ENCODE measurements at regions not wholly inside any gene's neighbourhood (a gene's known extent, or its start where the extent isn't known, plus 50 kb on each side); places are given as distances from the start of the nearest gene placed in this dataset.

DNA sequence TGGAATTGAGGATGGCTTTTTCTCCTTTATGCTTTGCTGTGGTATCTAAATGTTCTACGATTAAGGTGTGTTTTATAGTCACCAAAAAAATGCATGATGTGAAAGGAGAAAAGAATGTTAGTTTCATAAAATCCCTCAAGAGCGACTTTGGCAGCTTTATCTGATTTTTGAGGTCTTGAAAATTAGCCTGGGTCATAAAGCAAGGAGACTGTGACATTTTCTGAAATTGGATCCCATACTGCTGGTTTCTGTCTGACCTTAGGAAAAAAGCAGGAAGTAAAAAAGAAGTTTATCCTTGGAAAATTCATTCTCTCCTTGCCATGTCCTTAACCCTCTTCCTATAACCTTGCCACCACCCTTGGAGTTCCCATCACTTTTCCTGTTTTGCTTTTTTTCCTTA, 525.3 kb downstream of the CD83 start:
- no peaks in the 10 kb centered on the region for H3K9me3 ChIP-seq (replicated peaks in 1 of 2; ENCODE audit: control insufficient read depth in 2 of 2, insufficient read depth in 1 of 2, low read depth in 1 of 2, low read length in 2 of 2)
- no CpG with 5 or more reads among the region's 2 CpGs for WGBS, 2 donors (ENCODE audit: extremely low coverage in 2 of 2, insufficient read length in 2 of 2, insufficient replicate concordance in 1 of 2)
- H2BK12ac ChIP-seq (ENCODE audit: low read length) = no peak overlapping the region
- H3K4me3 ChIP-seq (ENCODE audit: low read length in 2 of 2) = no peak overlapping the region
- H2BK5ac ChIP-seq (ENCODE audit: low read length) = no peak overlapping the region
- no peak overlapping the region for H3K4me2 ChIP-seq (ENCODE audit: insufficient read depth, low read length, poor library complexity, severe bottlenecking)
- H4K8ac ChIP-seq (ENCODE audit: low read depth, low read length) = no peak overlapping the region
- no peak overlapping the region for H3K18ac ChIP-seq (ENCODE audit: low read length)
- no peak overlapping the region for H4K91ac ChIP-seq (ENCODE audit: low read depth, low read length, poor library complexity)
- H3K9ac ChIP-seq (ENCODE audit: low read depth, low read length, poor library complexity) = no peak overlapping the region
- H2AK5ac ChIP-seq (ENCODE audit: low read depth, low read length) = no peak overlapping the region
- H3K4me1 ChIP-seq (ENCODE audit: control insufficient read depth in 2 of 2, insufficient read depth in 1 of 2, low read depth in 1 of 2, low read length in 2 of 2) = peaks cover 21 to 27% of the 10 kb centered on the region in 2 donors
- no peak overlapping the region for H3K4ac ChIP-seq (ENCODE audit: low read length)
- no peak overlapping the region for H3K23ac ChIP-seq (ENCODE audit: low read depth, low read length, poor library complexity)
- no peak overlapping the region for H2AFZ ChIP-seq (ENCODE audit: low read length)
- H3K36me3 ChIP-seq (replicated peaks in 1 of 2; ENCODE audit: control insufficient read depth in 2 of 2, insufficient read depth in 2 of 2, low read length in 2 of 2) = no peaks in the 10 kb centered on the region
- no peak overlapping the region for H3K27ac ChIP-seq (replicated peaks; ENCODE audit: low read length)
- peaks cover 0 to 27% (median 0%) of the 10 kb centered on the region in 3 experiments for H3K27me3 ChIP-seq (ENCODE audit: control insufficient read depth in 3 of 3, insufficient read depth in 3 of 3, low read depth in 1 of 3, low read length in 3 of 3)
- no peak overlapping the region for H2BK15ac ChIP-seq (ENCODE audit: low read length)
- H2BK120ac ChIP-seq (ENCODE audit: low read depth, low read length) = no peak overlapping the region
- H3K79me1 ChIP-seq (ENCODE audit: low read depth, low read length) = no peaks in the 10 kb centered on the region
- H3K14ac ChIP-seq (ENCODE audit: low read length) = no peak overlapping the region
- DNase-seq (ENCODE audit: low spot score) = no peak

DNA sequence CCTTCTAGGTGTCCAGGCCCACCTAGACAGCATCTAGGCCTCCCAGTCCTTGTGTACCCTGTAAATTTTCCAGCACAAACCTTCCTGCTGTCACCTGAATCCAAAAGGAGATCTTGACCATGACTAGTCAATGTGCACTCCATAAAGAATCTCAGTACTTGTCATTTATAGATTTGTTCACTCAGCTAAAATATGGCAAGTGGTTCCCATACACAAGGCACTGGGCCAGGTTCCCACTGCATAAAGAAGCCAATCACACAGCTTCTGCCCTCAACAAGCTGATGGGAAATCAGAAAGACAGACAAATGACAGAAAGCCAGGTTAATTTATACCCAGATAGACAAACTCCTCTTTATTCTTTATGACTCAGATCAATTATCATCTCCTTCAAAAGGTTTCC, 526.8 kb downstream of the CD83 start:
- no peak overlapping the region for H3K27ac ChIP-seq (replicated peaks; ENCODE audit: low read length)

DNA sequence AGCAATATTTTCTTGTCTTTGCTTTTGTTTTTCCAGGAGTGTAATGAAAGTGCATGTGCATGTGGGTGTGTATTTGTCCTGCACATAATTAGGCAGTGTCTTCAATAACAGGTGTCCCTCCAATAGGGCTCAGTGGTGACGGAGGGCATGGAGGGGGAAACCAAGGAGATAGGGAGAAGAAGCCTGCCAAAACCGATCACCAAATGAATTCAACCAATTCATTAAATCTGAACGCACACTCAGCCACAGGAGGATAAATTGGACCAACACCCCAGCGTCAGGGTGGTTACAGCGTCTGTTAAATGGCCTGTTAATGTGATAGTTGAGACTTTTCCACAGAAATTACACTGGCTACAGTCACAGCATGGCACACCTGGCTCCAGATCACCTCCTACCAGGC, 527.6 kb downstream of the CD83 start:
- no peak for DNase-seq (ENCODE audit: low spot score)
- Histone ChIP-seq H3K9ac (ENCODE audit: low read depth, low read length, poor library complexity) (no peak overlapping the region), H2BK12ac (ENCODE audit: low read length) (no peak overlapping the region), H4K8ac (ENCODE audit: low read depth, low read length) (no peak overlapping the region), H2AFZ (ENCODE audit: low read length) (no peak overlapping the region), H3K18ac (ENCODE audit: low read length) (no peak overlapping the region), H2AK5ac (ENCODE audit: low read depth, low read length) (no peak overlapping the region), H3K4ac (ENCODE audit: low read length) (no peak overlapping the region), H3K4me1 (ENCODE audit: control insufficient read depth in 2 of 2, insufficient read depth in 1 of 2, low read depth in 1 of 2, low read length in 2 of 2) (peaks cover 9 to 18% of the 10 kb centered on the region in 2 donors), H3K36me3 (replicated peaks in 1 of 2; ENCODE audit: control insufficient read depth in 2 of 2, insufficient read depth in 2 of 2, low read length in 2 of 2) (no peaks in the 10 kb centered on the region), H3K9me3 (replicated peaks in 1 of 2; ENCODE audit: control insufficient read depth in 2 of 2, insufficient read depth in 1 of 2, low read depth in 1 of 2, low read length in 2 of 2) (no peaks in the 10 kb centered on the region), H3K14ac (ENCODE audit: low read length) (no peak overlapping the region), H3K79me1 (ENCODE audit: low read depth, low read length) (no peaks in the 10 kb centered on the region), H3K27ac (replicated peaks; ENCODE audit: low read length) (no peak overlapping the region), H3K23ac (ENCODE audit: low read depth, low read length, poor library complexity) (no peak overlapping the region), H2BK5ac (ENCODE audit: low read length) (no peak overlapping the region), H3K4me2 (ENCODE audit: insufficient read depth, low read length, poor library complexity, severe bottlenecking) (no peak overlapping the region), H2BK120ac (ENCODE audit: low read depth, low read length) (no peak overlapping the region), H3K4me3 (ENCODE audit: low read length in 2 of 2) (no peak overlapping the region), H3K27me3 (ENCODE audit: control insufficient read depth in 3 of 3, insufficient read depth in 3 of 3, low read depth in 1 of 3, low read length in 3 of 3) (peaks cover 0 to 27% (median 0%) of the 10 kb centered on the region in 3 experiments), H2BK15ac (ENCODE audit: low read length) (no peak overlapping the region), H4K91ac (ENCODE audit: low read depth, low read length, poor library complexity) (no peak overlapping the region)
- WGBS, 2 donors (ENCODE audit: extremely low coverage in 2 of 2, insufficient read length in 2 of 2, insufficient replicate concordance in 1 of 2) = no CpG with 5 or more reads among the region's 5 CpGs

More for the DNA sequence above, 526.8 kb downstream of the CD83 start:
- Histone ChIP-seq H3K4me1 (ENCODE audit: control insufficient read depth in 2 of 2, insufficient read depth in 1 of 2, low read depth in 1 of 2, low read length in 2 of 2) (peaks cover 13 to 23% of the 10 kb centered on the region in 2 donors), H2BK15ac (ENCODE audit: low read length) (no peak overlapping the region), H3K27me3 (ENCODE audit: control insufficient read depth in 3 of 3, insufficient read depth in 3 of 3, low read depth in 1 of 3, low read length in 3 of 3) (peaks cover 0 to 25% (median 0%) of the 10 kb centered on the region in 3 experiments), H2AFZ (ENCODE audit: low read length) (no peak overlapping the region), H3K4me3 (ENCODE audit: low read length in 2 of 2) (no peak overlapping the region), H3K9ac (ENCODE audit: low read depth, low read length, poor library complexity) (no peak overlapping the region), H2BK5ac (ENCODE audit: low read length) (no peak overlapping the region), H4K91ac (ENCODE audit: low read depth, low read length, poor library complexity) (no peak overlapping the region), H3K4me2 (ENCODE audit: insufficient read depth, low read length, poor library complexity, severe bottlenecking) (no peak overlapping the region), H2AK5ac (ENCODE audit: low read depth, low read length) (peak overlapping the region; percentile 46), H3K4ac (ENCODE audit: low read length) (no peak overlapping the region), H3K18ac (ENCODE audit: low read length) (peak overlapping the region; percentile 22), H2BK120ac (ENCODE audit: low read depth, low read length) (no peak overlapping the region), H4K8ac (ENCODE audit: low read depth, low read length) (no peak overlapping the region), H3K36me3 (replicated peaks in 1 of 2; ENCODE audit: control insufficient read depth in 2 of 2, insufficient read depth in 2 of 2, low read length in 2 of 2) (no peaks in the 10 kb centered on the region), H3K9me3 (replicated peaks in 1 of 2; ENCODE audit: control insufficient read depth in 2 of 2, insufficient read depth in 1 of 2, low read depth in 1 of 2, low read length in 2 of 2) (no peaks in the 10 kb centered on the region), H3K79me1 (ENCODE audit: low read depth, low read length) (no peaks in the 10 kb centered on the region), H2BK12ac (ENCODE audit: low read length) (no peak overlapping the region), H3K23ac (ENCODE audit: low read depth, low read length, poor library complexity) (no peak overlapping the region), H3K14ac (ENCODE audit: low read length) (no peak overlapping the region)
- DNase-seq (ENCODE audit: low spot score) = no peak

DNA sequence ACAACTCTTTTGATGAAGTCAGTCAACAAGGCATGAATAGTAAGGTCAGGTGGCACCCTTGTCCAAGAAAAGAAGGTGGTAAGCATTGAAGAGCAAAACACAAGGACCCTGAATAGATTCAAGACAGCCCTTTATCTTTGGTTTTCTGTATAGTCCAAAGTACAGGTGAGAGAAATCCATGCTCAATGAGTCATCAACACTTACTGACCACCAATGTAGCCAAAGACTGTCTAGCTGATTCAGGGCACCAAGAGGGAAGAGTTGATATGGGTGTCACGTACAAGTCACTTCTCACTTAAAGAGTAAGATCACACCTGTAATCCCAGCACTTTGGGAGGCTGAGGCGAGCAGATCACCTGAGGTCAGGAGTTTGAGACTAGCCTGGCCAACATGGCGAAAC, 528.3 kb downstream of the CD83 start:
- Histone ChIP-seq H3K27ac (replicated peaks; ENCODE audit: low read length) (no peak overlapping the region), H3K4me2 (ENCODE audit: insufficient read depth, low read length, poor library complexity, severe bottlenecking) (no peak overlapping the region), H2BK15ac (ENCODE audit: low read length) (no peak overlapping the region), H3K27me3 (ENCODE audit: control insufficient read depth in 3 of 3, insufficient read depth in 3 of 3, low read depth in 1 of 3, low read length in 3 of 3) (peaks cover 0 to 21% (median 0%) of the 10 kb centered on the region in 3 experiments), H2AFZ (ENCODE audit: low read length) (no peak overlapping the region), H2BK5ac (ENCODE audit: low read length) (no peak overlapping the region), H3K9me3 (replicated peaks in 1 of 2; ENCODE audit: control insufficient read depth in 2 of 2, insufficient read depth in 1 of 2, low read depth in 1 of 2, low read length in 2 of 2) (no peaks in the 10 kb centered on the region), H2BK12ac (ENCODE audit: low read length) (no peak overlapping the region), H3K9ac (ENCODE audit: low read depth, low read length, poor library complexity) (no peak overlapping the region), H4K91ac (ENCODE audit: low read depth, low read length, poor library complexity) (no peak overlapping the region), H3K4me1 (ENCODE audit: control insufficient read depth in 2 of 2, insufficient read depth in 1 of 2, low read depth in 1 of 2, low read length in 2 of 2) (peaks cover 8 to 13% of the 10 kb centered on the region in 2 donors), H2AK5ac (ENCODE audit: low read depth, low read length) (no peak overlapping the region), H3K4me3 (ENCODE audit: low read length in 2 of 2) (no peak overlapping the region), H3K18ac (ENCODE audit: low read length) (no peak overlapping the region), H4K8ac (ENCODE audit: low read depth, low read length) (no peak overlapping the region), H3K79me1 (ENCODE audit: low read depth, low read length) (no peaks in the 10 kb centered on the region), H2BK120ac (ENCODE audit: low read depth, low read length) (no peak overlapping the region), H3K4ac (ENCODE audit: low read length) (no peak overlapping the region), H3K14ac (ENCODE audit: low read length) (no peak overlapping the region), H3K36me3 (replicated peaks in 1 of 2; ENCODE audit: control insufficient read depth in 2 of 2, insufficient read depth in 2 of 2, low read length in 2 of 2) (no peaks in the 10 kb centered on the region), H3K23ac (ENCODE audit: low read depth, low read length, poor library complexity) (no peak overlapping the region)
- DNase-seq (ENCODE audit: low spot score) = no peak
- WGBS, 2 donors (ENCODE audit: extremely low coverage in 2 of 2, insufficient read length in 2 of 2, insufficient replicate concordance in 1 of 2) = no CpG with 5 or more reads among the region's 3 CpGs
